ENCODE measurements at regions not wholly inside any gene's neighbourhood (a gene's known extent, or its start where the extent isn't known, plus 50 kb on each side); places are given as distances from the start of the nearest gene placed in this dataset.

DNA sequence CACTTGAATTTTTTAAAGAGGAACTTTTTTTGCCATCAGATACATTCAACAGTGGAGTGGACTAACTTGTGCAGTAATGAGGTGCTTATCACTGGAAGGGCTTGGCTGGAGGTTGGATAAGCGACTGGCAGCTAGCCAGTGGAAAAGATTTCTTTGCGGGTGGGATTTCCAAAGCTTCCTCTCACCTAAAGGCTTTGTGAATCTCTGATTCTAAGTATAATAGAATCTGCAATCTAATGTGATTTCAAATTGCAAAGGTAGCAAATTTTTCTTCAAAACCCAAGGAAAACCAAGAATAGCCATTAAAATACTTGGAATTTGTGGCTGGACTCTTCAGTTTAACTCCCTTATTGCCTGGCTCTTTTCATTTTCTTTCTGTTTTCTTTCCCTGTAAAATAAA, 460.4 kb upstream of the MARCKS start:
- no peak for DNase-seq

DNA sequence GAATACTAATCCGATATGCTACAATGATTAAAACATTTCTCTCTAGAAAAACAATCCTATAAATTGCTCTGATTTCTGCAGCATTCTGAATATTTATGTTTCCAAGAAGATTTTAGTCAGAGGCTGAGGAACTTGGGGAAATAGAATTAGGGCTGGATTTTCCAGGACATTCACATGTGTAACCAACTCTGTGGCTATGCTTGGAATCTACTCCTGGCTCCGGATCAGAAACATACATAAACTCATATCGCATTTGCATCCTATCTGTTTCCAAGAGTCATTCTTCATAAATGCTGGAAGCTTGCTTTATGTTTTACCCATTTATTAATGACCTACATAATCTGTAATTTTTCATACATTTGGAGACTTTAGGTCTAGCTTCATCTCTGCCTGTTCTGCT, 459.9 kb upstream of the MARCKS start:
- DNase-seq: no peak

DNA sequence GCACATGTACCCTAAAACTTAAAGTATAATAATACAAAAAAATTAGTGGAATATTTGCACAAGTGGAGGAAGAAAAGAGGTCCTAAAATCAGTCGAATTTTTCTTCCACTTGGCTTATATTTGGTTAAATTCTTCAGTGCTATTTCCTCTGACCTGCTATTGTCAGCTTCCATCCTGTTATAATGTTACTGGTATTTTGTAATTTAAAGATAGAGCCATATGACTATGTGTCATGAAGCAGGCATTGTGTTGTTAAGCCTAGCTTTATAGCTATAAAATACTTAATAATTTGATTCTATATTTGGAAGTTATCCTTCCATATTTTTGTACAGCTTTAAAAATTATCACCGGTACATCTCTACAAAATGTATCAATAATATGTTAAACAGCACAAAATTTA, 455.9 kb upstream of the MARCKS start:
- no peak for DNase-seq

DNA sequence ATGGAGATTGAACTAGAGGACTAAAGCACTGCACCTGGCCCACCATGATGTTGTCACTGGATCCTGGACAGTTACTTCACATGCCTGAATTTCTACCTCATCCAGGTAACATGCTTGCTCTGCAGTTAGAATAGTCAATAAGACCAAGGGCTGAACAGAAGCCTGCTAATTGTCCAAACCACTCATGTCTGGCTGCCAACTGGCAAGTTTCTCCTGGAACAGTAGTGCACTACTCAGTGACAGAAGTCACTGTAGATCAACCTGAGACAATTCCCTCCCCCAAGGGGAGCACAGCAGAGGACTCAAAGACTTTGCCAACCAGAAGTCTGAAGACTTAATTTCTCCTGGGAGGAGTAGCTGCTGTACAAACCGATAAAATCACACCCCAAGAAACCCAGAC, 454.6 kb upstream of the MARCKS start:
- DNase-seq: no peak

DNA sequence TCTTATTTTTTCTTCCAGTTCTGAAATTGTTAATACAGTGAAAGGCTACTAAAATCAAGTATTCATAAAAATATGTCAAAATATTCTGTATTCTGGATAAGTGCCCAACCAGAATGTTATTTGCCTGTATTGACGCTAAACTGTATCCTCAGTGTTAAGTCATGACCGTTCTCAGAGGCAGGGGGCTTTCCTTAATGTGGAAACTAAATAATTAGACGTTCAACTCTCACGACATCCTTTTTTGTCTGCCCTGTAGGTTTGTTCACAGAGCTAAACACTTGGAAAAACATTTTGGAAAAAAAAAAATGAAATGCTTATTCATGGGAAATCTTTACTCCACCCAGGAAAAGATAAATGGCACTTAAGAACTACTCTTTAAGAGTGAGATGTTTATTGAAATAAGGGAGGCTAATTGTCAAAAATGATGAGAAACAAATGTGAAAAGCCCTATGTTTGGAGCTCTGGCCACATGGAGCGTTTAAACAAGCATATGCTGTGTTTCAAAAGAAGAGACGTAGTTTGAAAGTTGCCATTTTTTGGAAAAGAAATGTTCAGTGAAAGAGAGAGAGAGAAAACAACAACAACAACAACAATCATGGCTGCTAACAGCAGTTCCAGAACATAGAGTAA, 453.1 kb upstream of the MARCKS start:
- DNase-seq: no peak

DNA sequence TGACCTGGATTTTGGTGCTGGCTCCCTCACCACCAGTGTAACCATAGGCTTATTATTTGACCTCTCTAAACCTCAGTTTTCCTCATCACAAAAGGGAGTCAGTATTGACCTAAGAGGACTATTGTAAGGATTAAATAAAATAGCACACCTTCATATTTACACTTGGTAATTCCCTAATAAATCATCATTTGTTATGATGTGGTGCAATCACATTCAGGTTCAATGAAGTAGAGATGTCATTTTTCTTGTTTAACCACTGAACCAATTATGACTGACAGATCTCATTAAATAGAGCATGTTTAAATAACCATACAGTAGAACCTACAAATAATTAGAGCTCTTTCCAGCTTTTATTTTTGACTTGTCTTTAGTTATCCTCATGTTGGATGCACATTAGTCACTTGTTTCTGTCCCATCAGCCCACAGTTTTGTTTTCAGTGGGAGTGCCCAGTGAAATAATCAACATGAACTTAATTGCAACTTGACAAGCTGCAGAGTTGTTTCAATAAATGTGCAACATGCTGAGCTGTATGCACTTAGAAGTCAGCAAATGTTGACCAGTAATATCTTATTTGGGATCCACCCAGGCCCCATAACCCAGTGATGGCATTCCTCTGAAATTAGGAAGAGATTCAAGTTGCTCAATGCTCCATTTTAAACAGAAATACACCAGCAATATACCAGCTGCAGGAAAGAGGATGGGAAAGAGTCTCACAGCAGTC, 451.7 kb upstream of the MARCKS start:
- no peak for DNase-seq

DNA sequence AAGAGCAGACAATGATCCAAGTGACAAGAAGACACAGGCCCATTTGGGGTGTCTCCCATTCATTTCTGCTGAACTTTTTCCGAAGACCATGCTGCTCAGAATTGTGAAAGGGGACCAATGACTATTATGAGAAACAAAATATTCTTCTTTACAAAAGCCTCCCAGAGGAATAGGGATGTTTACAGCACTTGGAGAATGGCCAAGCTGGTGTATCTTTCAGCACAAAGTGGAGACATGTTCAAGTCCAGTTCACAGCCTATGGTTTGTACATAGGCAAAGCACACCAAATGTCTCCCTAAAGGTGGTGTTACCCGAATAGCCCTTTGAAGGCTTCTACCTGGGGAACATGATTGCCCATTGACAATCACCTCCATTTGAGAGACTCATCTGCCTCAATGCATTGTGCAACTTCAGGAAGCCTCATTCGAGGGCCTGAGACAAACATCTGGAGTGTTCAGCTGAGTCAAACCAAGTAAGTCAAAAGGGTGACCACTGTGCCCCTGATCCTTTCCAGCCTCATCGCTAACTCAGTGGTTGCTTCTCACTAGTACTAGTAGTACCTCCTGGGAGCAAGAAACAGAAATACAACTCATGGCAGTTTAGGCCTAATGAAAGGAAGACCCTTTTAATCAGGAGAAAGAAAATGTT, 451.0 kb upstream of the MARCKS start:
- DNase-seq: no peak

DNA sequence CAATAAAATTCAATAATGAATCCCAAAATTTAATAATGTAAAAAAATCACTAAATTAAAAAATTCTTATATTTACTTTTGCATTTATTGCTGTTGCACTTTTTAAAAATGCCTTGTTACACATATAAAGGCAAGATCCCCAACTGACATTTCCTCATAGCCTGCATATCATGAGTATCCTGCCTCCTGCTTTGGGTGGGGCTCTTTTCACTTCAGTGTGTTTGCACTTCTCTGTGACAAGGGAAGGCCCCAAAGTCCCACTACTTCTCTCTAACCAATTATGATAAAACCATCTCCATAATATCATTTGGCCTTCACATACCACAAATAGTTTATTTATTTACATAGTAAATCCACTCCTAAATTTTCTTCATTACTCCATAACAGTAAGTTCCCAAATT, 446.1 kb upstream of the MARCKS start:
- DNase-seq: no peak

DNA sequence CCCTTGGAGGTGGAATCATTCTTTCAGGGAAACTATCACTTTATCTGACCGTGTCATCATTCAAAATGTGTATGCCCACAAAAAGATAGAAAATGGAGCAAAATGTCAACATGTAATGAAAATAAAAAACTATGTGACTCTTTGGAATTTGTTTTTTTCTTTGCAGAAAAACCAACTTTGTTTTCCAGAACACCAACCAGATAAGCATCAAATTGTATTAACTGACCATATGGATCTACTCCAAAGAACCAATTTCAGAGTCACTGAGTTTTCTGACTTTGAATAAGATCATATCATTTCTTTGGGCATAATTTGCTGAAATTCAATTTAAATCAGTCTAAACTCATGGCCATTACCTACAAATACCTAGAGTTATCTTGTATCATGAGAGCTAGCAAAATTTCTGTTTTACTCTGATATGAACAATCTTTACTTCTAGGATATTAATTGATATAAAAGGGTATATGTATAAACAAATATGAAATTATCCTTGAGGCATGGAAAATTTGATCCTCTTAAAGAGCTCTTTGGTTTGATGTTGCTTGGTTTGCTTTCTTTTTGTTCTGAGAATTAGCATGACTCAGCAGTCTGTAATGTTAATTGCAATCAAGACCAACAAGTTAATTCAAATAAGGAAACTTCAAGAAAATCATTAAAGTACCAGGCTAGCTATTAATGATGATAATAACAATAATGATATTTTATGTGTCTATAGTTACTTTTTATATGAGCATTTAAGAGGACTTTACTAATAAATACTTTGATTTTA, 444.4 kb upstream of the MARCKS start:
- no peak for DNase-seq

DNA sequence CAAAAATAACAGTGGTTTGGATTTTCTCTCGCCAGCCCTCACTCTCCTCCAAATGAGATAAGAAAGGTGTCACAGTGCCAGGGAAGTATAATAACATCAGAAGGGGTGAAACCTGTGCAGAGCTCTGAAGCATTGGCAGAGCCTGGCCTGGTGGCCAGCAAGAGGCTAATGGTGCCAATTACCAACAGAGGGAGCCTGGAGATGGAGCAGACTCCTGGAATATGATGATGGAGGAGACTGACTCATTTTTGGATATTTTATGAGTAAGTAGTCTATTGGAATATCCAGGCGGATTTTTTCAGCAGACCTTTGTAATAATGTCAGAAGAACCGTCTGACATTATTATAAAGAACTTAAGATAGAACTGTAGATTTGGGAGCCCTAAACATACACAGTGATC, 442.6 kb upstream of the MARCKS start:
- DNase-seq: no peak

DNA sequence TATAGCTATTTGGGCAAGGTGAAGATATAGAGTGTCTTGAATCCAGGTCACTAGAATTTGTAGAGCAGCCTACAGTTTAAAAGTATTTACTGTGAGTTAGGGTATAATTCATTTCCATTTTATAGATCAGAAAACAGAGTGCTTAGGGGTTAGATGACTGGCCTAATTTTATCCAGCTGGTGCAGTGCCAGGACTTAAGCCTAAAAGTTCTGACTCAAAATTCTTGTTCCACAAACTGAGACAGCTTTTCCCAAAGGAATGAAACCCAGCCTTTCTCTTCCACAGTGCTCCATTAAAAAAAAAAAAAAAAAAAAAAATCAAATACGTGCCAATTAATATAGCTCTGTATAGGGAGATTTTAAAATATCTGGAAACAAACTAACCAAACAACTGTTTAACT, 441.0 kb upstream of the MARCKS start:
- DNase-seq: no peak

DNA sequence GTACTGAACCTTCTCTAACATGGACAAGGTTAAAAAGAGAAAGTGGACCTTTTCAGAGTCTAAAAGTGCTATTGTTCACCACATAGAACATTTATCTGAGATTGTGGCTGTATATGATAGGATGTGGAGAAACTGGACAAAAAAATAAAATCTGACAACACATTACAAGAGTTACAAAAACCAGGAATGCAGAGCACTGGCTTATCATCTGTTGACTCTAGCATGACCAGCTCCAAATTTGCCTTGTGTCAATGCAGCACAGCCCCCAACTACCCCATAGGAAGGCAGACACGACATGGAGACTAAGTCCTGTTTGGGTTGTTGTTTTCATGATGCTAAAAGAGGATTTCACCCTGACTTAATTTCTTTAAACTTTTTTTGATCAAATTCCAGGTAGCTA, 436.9 kb upstream of the MARCKS start:
- no peak for DNase-seq

DNA sequence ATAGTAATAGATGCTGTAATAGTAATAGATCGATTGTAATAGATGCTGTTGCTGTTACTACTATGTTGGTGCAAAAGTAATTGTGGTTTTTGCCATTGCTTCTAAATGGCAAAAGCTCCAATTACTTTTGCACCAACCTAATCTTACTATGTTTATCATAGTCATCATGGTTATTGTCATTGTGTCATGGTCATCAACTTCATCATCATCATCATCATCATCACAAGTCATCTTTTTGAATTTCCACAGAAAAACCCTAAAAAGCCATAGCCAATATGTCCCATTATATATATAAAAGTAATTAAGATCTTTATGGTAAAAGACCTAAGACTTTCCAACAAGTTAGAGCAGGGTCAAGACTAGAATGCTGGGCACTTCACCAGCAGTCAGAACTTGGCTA, 435.1 kb upstream of the MARCKS start:
- DNase-seq: no peak

DNA sequence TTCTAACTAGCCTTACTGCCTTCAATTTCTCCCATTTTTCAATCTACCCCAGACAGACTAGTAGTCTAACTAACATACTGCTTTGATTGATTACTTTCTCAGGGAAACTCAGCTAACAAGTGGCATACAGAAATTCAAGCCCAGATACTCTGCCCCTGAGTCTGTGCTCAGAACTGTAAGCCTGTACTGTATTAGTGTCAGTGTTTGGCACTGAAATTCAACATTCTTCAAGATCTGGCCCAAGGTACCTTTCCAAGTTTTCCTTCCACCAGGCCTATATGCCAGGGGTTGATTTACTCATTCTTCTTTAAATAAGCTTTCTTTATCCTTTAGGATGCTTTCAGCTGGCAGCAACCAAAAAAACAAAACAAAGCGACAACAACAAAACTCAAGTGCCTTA, 433.2 kb upstream of the MARCKS start:
- DNase-seq: no peak

DNA sequence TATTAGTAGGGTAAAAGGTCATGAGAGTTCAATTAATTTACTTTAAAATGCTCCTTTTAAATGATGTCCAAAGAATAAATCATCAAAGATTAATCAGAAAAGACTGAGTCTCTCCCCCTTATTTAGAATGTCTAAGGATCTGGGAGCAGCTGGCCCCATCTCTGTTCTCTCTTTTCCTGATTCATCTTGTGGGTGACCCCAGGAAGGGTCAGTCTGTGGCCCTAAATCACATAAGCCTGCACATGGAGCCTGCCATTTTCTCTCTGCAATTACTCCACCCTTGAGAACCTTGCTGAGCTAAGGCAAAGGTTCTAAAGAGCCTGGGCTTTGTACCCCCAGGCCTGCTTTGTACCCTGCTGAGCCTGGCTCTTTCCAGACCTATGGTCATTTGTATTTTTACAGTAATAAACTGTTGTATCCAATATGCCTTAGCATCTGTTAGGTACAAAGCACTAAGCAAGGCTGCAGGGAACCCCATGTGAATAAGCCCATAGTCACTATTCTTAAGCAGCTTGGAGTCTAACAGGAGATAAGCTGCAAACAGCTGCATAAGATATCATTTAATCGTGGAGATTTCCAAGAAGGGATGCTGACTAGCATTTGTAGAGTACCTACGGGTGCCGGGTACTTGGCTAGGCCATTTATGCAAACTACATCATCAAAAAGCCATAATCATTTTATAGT, 431.0 kb upstream of the MARCKS start:
- no peak for DNase-seq

DNA sequence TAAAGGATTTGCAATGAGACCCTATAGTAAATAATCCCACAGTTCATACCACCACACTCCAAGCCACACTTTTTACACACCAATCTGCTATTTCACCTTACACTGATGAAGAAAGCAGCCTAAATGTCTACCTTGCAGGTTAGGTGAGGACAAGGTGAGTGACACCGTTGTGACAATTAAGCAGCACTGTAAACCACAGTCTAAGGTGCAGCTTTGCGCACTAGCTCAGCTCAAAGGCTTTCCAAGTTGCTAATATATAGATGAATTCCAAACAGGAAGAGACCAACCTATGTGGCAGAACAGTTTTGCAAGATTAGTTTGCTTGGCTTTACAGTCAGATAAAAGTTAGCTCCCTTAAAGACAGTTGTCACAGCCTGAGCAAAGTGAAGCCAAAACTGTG, 429.5 kb upstream of the MARCKS start:
- no peak for DNase-seq

DNA sequence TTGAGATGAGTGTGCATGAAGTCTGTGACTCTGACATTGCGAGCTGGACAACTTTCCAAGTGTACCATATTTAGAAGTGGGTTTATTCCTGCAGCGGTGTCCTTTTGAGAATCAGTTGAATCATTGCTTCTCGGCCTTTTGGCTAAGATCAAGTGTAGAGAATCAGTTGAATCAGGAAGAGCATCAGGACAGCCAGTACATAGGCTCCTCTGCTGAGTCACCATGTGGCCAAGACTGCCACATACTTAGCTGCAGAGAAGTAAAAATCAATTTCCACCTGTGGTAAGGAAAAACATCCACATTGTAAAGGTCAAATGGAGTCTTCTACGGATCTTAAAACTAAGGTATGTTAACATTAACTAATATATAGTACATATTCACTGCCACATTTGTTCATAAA, 428.4 kb upstream of the MARCKS start:
- no peak for DNase-seq

DNA sequence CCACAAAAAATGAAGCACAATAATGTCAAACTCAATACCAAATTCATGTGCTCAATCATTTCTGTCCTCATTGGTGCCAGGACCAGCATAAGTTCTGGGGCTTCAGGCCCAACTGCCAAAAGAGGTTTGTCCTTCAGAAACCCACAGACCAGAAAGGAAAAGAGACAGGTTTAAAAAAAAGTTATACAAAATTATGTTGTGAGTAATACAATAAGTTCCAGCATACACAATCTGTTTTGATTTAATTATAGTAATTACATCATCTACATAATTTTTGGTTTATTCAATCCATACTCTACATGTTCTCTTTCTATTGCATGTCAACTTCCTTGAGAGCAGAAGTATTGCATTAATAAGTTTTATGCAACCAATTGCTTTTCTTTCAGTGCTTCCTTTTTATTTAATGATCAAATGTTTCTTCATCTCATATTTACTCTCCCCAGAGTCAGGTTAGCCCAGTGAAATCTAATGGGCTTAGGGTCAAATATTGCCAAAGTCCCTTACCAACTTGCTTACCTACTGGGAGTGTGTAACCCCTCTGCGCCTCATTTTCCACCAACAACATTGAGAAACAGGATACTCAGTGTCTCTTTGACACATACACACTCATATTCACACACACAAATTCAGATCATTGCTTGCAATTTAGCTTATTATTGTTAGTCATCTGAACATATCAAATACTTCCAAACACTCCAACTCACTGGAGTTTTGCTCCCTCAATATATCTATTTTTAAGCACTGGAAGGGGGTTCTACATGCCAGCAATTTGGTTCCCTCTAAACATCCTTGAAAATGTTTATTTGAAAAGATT, 424.4 kb upstream of the MARCKS start:
- no peak for DNase-seq

DNA sequence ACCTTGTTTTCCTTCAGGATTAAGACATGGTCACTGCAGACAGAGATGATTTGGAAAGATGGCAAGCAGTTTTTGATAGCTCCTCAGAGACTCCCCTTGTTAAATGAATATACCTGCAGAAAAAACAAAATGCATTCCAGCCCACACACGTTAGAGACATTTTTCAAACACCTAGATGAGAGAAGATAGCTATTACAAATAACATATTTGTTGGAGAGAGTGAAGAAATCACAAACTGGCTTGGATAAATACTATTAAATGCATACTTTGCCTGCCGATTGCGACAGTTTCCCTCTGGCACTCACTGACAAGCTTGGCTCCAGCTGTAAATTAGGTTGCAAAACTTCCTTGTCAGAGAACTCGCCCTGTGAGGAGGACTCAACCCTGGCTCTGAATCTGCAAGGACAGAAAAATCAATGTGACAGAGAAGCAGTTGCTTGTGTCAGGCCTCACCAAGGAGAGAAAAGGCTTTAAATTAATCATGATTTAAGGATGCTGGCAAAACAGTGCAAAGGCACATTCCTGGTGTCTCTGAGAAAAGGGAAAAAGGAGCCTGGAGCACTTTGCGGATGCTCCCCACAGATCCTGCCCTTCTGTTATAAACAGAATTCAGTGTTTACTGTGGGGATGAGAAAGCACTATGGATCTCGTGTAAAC, 423.7 kb upstream of the MARCKS start:
- no peak for DNase-seq

DNA sequence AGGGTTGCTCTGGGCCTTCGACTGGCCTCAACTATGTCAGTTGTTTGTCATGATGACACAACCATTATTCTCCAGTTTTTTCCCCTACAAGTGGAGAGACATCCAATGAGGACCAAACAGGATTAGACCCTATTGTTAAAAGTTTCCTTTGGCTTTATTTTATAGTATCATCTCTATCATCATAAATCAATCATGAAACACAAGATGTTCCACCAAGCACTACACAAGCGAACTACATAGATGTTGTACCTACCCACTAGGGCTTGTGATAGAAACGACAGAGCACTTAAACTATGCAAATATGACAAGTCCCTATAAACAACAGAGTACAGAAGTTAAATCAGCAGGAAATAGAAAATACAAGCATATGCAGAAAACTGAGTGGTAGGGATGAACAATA, 422.5 kb upstream of the MARCKS start:
- no peak for DNase-seq

DNA sequence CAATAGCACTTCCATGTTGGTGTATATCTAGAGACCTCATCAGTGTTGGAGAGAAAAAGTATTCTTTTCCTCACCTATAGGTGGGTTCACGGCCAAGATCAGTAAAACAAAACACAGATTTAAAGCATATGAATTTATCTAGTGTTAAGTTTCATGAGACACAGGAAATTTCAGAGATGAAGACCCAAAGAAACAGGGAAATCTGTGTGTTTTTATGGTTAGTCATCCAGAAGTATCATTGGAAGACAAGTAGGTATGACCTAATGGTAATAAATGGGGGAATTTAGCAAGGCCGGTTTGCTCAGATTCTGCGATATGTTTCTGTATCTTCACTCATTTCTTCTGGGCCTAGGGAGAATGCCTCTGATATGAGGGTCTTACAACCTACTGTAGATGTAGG, 419.6 kb upstream of the MARCKS start:
- no peak for DNase-seq

DNA sequence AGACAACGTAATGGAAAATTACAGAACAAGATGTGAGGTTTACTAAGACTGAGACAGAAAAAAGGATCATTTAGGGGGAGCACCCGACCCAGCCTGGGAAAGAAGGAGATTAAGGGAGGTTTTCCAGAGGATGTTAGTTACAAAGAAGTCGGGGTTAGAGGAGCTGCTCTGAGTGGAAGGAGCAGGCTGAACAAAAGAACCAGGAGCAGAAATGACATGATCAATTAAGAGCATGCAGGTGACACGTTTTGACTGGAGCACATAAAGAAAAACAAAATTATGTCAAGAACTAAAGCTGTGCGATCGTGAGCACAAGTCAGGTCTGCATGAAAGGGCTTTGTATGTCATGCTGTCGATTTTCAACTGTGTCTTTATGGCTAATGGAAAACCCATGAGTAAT, 417.3 kb upstream of the MARCKS start:
- DNase-seq: no peak

Measured in NK-92 treated with Interleukin-12 subunit alpha and Interleukin-12 subunit beta, amount 100 ng/mL, for 24 hours (cell line).